D721Med (cell line): ENCODE measurements at regions not wholly inside any gene's neighbourhood (a gene's known extent, or its start where the extent isn't known, plus 50 kb on each side); places are given as distances from the start of the nearest gene placed in this dataset.

Experiments used
- DNase-seq: peaks from one replicate; pipeline ENCODE4 v3.0.0; 2011; ENCODE audit warnings: low spot score; ENCODE audit not compliant: insufficient read length
- FAIRE-seq: peaks from 2 replicates; lab custom pipeline; 2011; peaks lifted over from hg19 to GRCh38; lab: Jason Lieb, UNC
- CTCF ChIP-seq: IDR thresholded peaks from 2 replicates; pipeline ENCODE4 v1.5.1; 2012; ENCODE audit warnings: mild to moderate bottlenecking, control low read depth; ENCODE audit not compliant: insufficient read depth; ENCODE audit errors: missing control alignments

- TF ChIP-seq CTCF: no peak
- FAIRE-seq: no peak
Measured at GRCh38 chr16:85191341-85191965, 79.2 kb upstream of the CIBAR2 start.

GRCh38 chr16:85192238-85193114 is 80.2 kb upstream of the CIBAR2 start:
- DNase-seq: no peak
- FAIRE-seq: no peak
- no peak for TF ChIP-seq CTCF

More at GRCh38 chr16:85191341-85191965, 79.2 kb upstream of the CIBAR2 start:
- DNase-seq: no peak

GRCh38 chr16:85193115-85193493 is 80.8 kb upstream of the CIBAR2 start:
- DNase-seq: no peak
- FAIRE-seq: no peak
- no peak for TF ChIP-seq CTCF

- no peak for FAIRE-seq
- TF ChIP-seq CTCF: no peak
Measured at GRCh38 chr16:85193876-85194275, 81.6 kb upstream of the CIBAR2 start.

GRCh38 chr16:85194307-85195270 is 82.3 kb upstream of the CIBAR2 start:
- no peak for TF ChIP-seq CTCF
- DNase-seq (no peak), FAIRE-seq (no peak)

More at GRCh38 chr16:85193876-85194275, 81.6 kb upstream of the CIBAR2 start:
- DNase-seq: no peak

GRCh38 chr16:85195271-85195647 is 83.0 kb upstream of the CIBAR2 start:
- TF ChIP-seq CTCF: no peak
- no peak for DNase-seq
- FAIRE-seq: no peak
